HepG2 (cell line): ENCODE measurements at regions not wholly inside any gene's neighbourhood (a gene's known extent, or its start where the extent isn't known, plus 50 kb on each side); places are given as distances from the start of the nearest gene placed in this dataset.

Experiments used
- ATAC-seq: fragments of 200-7000 bp; cut with Tn5 transposase; 3 replicates; pipeline ENCODE4 v1.9.1; 2020; ENCODE audit warnings: mild to moderate bottlenecking, moderate library complexity
- BruUV-seq: library from RNA; stranded (reverse); fragments of 400-500 nt; replicated peaks from 2 replicates; lab custom pipeline; 2021; lab: Mats Ljungman, UMichigan
- CTCF ChIA-PET: fragments of 300-600 bp; formaldehyde crosslinking; extraction: SDS; loops from one replicate; lab custom pipeline; 2021; ENCODE audit warnings: low total read pairs, inconsistent platforms, low intra/inter-chr PET ratio; lab: Yijun Ruan, JAX
- POLR2A ChIA-PET: fragments of 350-600 bp; sonication (Branson Sonifier 250); formaldehyde crosslinking; loops from one replicate; lab custom pipeline; 2020; ENCODE audit warnings: antibody characterized with exemption, inconsistent platforms; lab: Yijun Ruan, JAX
- DNase-seq: peaks from one replicate; pipeline ENCODE4 v3.0.0-alpha.2; 2015; ENCODE audit warnings: low spot score
- FAIRE-seq: peaks from 3 replicates; lab custom pipeline; 2011; peaks lifted over from hg19 to GRCh38; lab: Jason Lieb, UNC
- H2AFZ ChIP-seq: one replicate; pipeline ENCODE4 v1.6.1; 2011; ENCODE audit warnings: low read length, inconsistent platforms
- H3K27ac ChIP-seq: fragments of 300-600 bp; 3 replicates; pipeline ENCODE4 v1.8.0; 2011; ENCODE audit warnings: mixed run types, mild to moderate bottlenecking, mixed read lengths, low read length, inconsistent platforms; ENCODE audit not compliant: insufficient read depth; ENCODE audit errors: extremely low read length
- H3K27me3 ChIP-seq, 2 experiments: fragments of 200-600 bp in 1 of 2; 2 replicates in 1 of 2; 3 replicates in 1 of 2; pipeline versions ENCODE4 v1.6.0 to v1.8.0; 2011; ENCODE audit warnings: low read length in 2 of 2, mild to moderate bottlenecking in 2 of 2, moderate library complexity in 2 of 2, inconsistent platforms in 1 of 2; ENCODE audit not compliant: insufficient read depth in 2 of 2, control insufficient read depth in 1 of 2
- H3K36me3 ChIP-seq, 2 experiments: fragments of 200-600 bp in 1 of 2; replicated peaks in 1 of 2; 2 replicates in 1 of 2; 3 replicates in 1 of 2; pipeline versions ENCODE4 v1.5.1 to v1.8.0; 2011; ENCODE audit warnings: low read length in 2 of 2, inconsistent platforms in 1 of 2; ENCODE audit not compliant: insufficient read depth in 2 of 2, control insufficient read depth in 1 of 2
- H3K4me1 ChIP-seq: 2 replicates; pipeline ENCODE4 v1.5.1; 2012; ENCODE audit warnings: low read length, inconsistent platforms; ENCODE audit not compliant: insufficient read depth
- H3K4me2 ChIP-seq: 2 replicates; pipeline ENCODE4 v1.6.0; 2011; ENCODE audit warnings: low read depth, low read length, inconsistent platforms
- H3K4me3 ChIP-seq, 3 experiments: fragments of 200-600 bp in 1 of 3; sonication (generic), shearing (Covaris generic) in 1 of 3; replicated peaks in 1 of 3; 2 replicates each; pipeline ENCODE4 v1.5.1; 2011 to 2016; ENCODE audit warnings: low read length in 3 of 3, inconsistent platforms in 2 of 3, low read depth in 2 of 3, mild to moderate bottlenecking in 2 of 3, control low read depth in 1 of 3, mixed read lengths in 1 of 3; ENCODE audit not compliant: insufficient read depth in 1 of 3
- H3K79me2 ChIP-seq: one replicate; pipeline ENCODE4 v1.6.1; 2011; ENCODE audit warnings: low read length, inconsistent platforms; ENCODE audit not compliant: insufficient read depth
- H3K9ac ChIP-seq: 2 replicates; pipeline ENCODE4 v1.6.0; 2011; ENCODE audit warnings: mild to moderate bottlenecking, low read depth, low read length, inconsistent platforms; ENCODE audit not compliant: insufficient read depth
- H3K9me3 ChIP-seq: 2 replicates; pipeline ENCODE4 v1.5.1; 2012; ENCODE audit warnings: mild to moderate bottlenecking, low read length
- H4K20me1 ChIP-seq: 2 replicates; pipeline ENCODE4 v1.6.0; 2011; ENCODE audit warnings: inconsistent platforms, mild to moderate bottlenecking, low read length, moderate library complexity; ENCODE audit not compliant: insufficient read depth
- ARHGAP35 ChIP-seq: sonication (generic); formaldehyde crosslinking; IDR thresholded peaks from 2 replicates; pipeline ENCODE4 v1.9.0; 2022; ENCODE audit warnings: mild to moderate bottlenecking, inconsistent platforms, moderate library complexity, missing genetic modification reagents, borderline replicate concordance
- NCOA5 ChIP-seq: sonication (generic); formaldehyde crosslinking; IDR thresholded peaks from 2 replicates; pipeline ENCODE4 v1.4.0; 2020; ENCODE audit warnings: missing genetic modification reagents
- PCBP2 ChIP-seq: fragments of 200-400 bp; formaldehyde crosslinking; optimal IDR thresholded peaks from 2 replicates; pipeline ENCODE3; 2018; ENCODE audit warnings: low read length, low read depth; ENCODE audit not compliant: poor library complexity, severe bottlenecking
- SOX13 ChIP-seq, 3 experiments: fragments of 450-650 bp in 1 of 3; sonication (generic) in 1 of 3; formaldehyde crosslinking in 1 of 3; IDR thresholded peaks in 2 of 3; conservative IDR thresholded peaks in 1 of 3; 2 replicates each; pipeline versions ENCODE4 v1.5.0 to v1.6.1; 2016 to 2020; ENCODE audit warnings: antibody characterized with exemption in 1 of 3, mild to moderate bottlenecking in 1 of 3, missing compliant biosample characterization in 1 of 3, missing genetic modification reagents in 1 of 3, moderate library complexity in 1 of 3
- THAP11 ChIP-seq: IDR thresholded peaks from 2 replicates; pipeline ENCODE4 v1.6.1; 2016; ENCODE audit warnings: missing biosample characterization, missing genetic modification reagents
- THAP7 ChIP-seq: sonication (generic); formaldehyde crosslinking; IDR thresholded peaks from 2 replicates; pipeline ENCODE4 v1.8.1; 2023; ENCODE audit warnings: mild to moderate bottlenecking, missing genetic modification reagents
- ZBTB26 ChIP-seq: IDR thresholded peaks from 2 replicates; pipeline ENCODE4 v1.6.1; 2016; ENCODE audit warnings: missing compliant biosample characterization, missing genetic modification reagents, borderline replicate concordance
- ZNF737 ChIP-seq: sonication (generic); formaldehyde crosslinking; IDR thresholded peaks from 2 replicates; pipeline ENCODE4 v1.5.0; 2020; ENCODE audit warnings: missing genetic modification reagents, mild to moderate bottlenecking, borderline replicate concordance
- ZUFSP ChIP-seq: sonication (generic); formaldehyde crosslinking; IDR thresholded peaks from 2 replicates; pipeline ENCODE4 v1.9.0; 2021; ENCODE audit warnings: missing genetic modification reagents, mild to moderate bottlenecking, borderline replicate concordance
- WGBS: methylation state at CpG from one replicate; pipeline ENCODE4 v1.1.6; 2017; ENCODE audit warnings: low lambda C conversion rate; 5-methylcytosine and 5-hydroxymethylcytosine counted together
- in situ Hi-C: cut with HindIII; loops from 2 replicates; pipeline ENCODE4 v1.10.0; 2017; ENCODE audit warnings: low pct_unique_long_range_greater_than_20kb; ENCODE audit not compliant: extremely low pct_ligation_motif_present
- intact Hi-C: fragments of 100-400 bp; cut with micrococcal nuclease; formaldehyde crosslinking; loops from one replicate; pipeline ENCODE4 v1.10.0; 2022; ENCODE audit not compliant: unreplicated experiment

GRCh38 chr20:39532205-39532604, 570.1 kb downstream of the DHX35 start:
- Histone ChIP-seq H3K79me2 (no peaks in the 10 kb centered on the region), H3K4me3 (no peak overlapping the region), H3K4me2 (no peak overlapping the region), H3K4me1 (no peaks in the 10 kb centered on the region), H3K9me3 (peaks cover 29% of the 10 kb centered on the region; the same call in 1 of the 2 replicates), H4K20me1 (no peaks in the 10 kb centered on the region), H3K27ac (no peak overlapping the region), H3K9ac (no peak overlapping the region), H3K27me3 (no peaks in the 10 kb centered on the region), H2AFZ (no peak overlapping the region), H3K36me3 (no peaks in the 10 kb centered on the region)
- ATAC-seq, result no peak
- in situ Hi-C loops, result no loop called here
- intact Hi-C loops, result no loop called here
- BruUV-seq, result no TSS peak
- WGBS, result 0% methylated on average over 1 of the region's 1 CpG
- ChIA-PET CTCF (no interaction called here), POLR2A (no interaction called here)
- no peak for TF ChIP-seq ZNF737 (CRISPR knock-in tag)
- no peak for TF ChIP-seq ARHGAP35 (CRISPR knock-in tag)
- TF ChIP-seq ZBTB26, result no peak
- TF ChIP-seq THAP7 (CRISPR knock-in tag), result no peak
- TF ChIP-seq SOX13 (IDR thresholded peaks at IDR 0.05), result no peak
- no peak for TF ChIP-seq SOX13 (CRISPR knock-in tag; conservative IDR thresholded peaks at IDR 0.05 in 1 of 2, IDR thresholded peaks at IDR 0.05 in 1 of 2)
- TF ChIP-seq THAP11 (CRISPR knock-in tag), result no peak
- no peak for TF ChIP-seq NCOA5
- TF ChIP-seq ZUFSP (CRISPR knock-in tag), result no peak
- TF ChIP-seq PCBP2, result no peak
- FAIRE-seq, result no peak
- DNase-seq, result no peak
